KOPT-K1 (cell line): ENCODE measurements at regions not wholly inside any gene's neighbourhood (a gene's known extent, or its start where the extent isn't known, plus 50 kb on each side); places are given as distances from the start of the nearest gene placed in this dataset.

Source experiments
- H3K27ac ChIP-seq: fragments of 200-600 bp; sonication (generic); 2 replicates; pipeline ENCODE4 v1.5.1; 2016; ENCODE audit warnings: antibody characterized with exemption, mild to moderate bottlenecking, low read depth, low read length; ENCODE audit not compliant: poor library complexity, severe bottlenecking
- H3K36me3 ChIP-seq: fragments of 200-600 bp; sonication (generic); 2 replicates; pipeline ENCODE4 v1.5.1; 2017; ENCODE audit warnings: antibody characterized with exemption, mild to moderate bottlenecking, low read length, moderate library complexity; ENCODE audit not compliant: insufficient read depth
- H3K9me3 ChIP-seq: fragments of 200-600 bp; sonication (generic); 2 replicates; pipeline ENCODE4 v1.5.1; 2017; ENCODE audit warnings: antibody characterized with exemption, low read length, mild to moderate bottlenecking; ENCODE audit not compliant: insufficient read depth, poor library complexity, severe bottlenecking

DNA sequence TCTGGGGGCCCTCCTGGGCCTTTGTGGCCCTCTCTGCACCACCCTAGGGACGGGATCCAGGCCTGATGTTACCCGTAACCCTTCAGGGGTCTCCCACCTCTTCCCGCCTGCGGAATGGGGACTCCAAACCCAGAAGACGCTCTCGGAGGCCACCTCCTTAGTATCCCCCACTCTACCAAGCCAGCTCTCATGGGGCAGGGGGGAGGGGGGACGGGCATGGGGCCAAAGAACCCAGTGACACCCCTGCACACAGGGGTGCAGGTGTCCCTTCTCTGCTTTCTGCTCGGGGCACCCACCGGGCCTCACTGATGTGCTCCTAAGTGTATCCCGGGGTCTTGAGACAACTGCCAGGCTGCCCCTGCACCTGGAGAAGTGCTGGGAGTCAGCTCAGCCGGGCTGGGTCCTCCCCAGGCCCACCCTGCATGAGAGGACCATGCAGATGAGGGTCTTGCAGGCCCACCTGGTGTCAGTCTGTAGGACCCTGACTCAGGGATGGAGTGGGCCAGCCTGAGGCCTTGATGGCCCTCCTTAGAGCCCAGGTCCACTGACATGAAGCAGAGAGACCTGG, 176.9 kb downstream of the IGLL1 start:
- Histone ChIP-seq H3K36me3 (no peaks in the 10 kb centered on the region), H3K9me3 (no peaks in the 10 kb centered on the region), H3K27ac (peak overlapping the region; percentile 38)

DNA sequence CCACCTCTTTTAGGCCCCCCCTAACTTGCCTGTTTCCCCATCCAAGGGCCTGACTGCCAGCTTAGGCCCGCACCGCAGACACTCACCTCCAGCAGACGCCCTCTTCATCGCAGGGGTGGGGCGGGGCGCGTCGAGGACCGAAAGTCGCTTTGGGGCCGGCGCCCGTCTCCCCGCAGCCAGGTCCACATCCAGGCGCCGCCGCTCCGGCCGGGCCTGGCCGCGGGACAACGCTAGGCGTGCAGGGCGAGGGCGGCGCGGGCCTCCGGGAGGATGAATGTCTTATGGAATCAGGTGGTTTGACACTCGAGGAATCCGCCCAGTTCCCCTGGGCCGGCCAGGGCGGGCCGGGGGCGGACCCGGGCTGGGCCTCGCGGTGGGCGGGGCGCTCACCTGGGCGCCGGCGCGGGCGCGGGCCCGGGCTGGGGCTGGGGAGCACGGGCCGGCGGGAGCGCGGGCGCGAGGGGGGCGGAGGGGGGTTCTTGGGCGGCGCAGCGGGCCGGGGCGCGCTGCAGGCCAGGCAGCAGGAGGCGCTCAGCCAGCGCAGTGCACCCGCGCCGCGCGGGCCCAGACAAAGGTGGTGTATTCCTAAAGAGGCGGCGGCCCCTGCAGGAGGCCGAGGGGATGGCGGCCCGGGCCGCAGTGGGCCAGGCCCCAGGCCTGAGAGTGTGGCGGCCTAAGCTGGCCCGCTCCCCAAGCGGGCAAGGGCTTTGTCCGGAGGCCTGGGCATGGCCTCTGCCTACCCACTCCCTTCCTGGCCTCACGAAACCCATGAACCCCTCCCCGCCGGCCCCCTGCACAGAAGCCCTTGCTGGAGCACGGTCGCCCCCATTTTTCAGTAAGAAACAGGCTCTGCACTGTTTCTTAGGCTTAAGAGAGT, 177.6 kb downstream of the IGLL1 start:
- no peaks in the 10 kb centered on the region for H3K9me3 ChIP-seq
- H3K27ac ChIP-seq: peak overlapping the region; percentile 38
- H3K36me3 ChIP-seq: no peaks in the 10 kb centered on the region

DNA sequence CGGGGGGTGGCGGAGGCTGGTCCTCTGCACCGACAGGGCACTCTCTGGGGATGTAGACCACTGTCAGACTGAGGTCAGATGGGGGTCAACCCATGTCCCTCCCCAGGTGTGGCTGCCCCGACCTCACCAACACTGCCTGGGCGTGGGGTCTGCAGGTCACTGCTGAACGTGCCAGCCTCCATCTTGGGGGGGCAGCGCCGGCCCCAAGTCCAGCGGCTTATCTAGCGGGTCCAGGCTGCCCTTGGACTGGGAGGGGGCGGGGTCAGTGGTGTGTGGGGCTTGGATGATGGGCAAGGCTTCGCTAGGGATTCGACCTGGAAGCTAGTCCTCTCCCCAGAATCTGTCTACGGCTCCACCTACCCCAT, 178.2 kb downstream of the IGLL1 start:
- H3K36me3 ChIP-seq: no peaks in the 10 kb centered on the region
- H3K9me3 ChIP-seq: no peaks in the 10 kb centered on the region
- H3K27ac ChIP-seq: no peak overlapping the region

DNA sequence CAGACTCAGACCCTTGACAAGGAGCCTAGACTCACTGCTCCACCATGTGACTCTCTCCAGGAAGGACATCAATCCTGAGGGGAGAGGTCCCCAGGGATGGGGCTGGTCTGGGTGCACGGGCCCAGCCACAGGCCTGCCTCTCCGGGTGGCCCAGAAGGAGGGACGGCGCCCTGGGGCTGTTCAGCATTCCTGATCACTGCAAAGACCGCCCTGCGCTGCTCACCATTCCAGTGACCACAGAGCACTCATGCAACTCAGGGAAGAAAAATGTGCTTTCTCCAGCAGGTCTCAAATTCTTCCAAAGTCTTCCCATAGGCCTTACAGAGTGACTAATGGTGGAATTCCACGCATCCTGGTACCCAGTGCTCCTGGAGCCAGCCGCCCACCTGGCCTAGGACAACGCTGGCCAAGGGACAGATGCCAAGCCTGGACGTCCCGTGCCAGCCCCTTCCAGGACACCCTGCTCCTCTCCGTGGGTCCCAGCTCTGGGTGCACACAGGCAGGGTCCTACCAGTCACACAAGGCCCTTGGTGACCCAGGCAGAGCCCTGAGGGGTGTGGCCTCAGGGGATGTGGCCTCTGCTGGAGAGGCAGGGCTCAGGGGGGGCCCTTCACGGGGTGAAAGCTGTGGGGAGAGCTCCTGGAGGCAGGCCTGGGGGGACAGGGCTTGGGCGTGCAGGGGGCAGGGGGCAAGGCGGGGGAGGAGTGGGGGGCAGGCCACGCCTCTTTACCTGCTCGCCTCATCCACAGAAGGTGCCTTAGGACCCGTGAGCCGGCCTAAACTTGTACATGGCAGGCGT, 178.8 kb downstream of the IGLL1 start:
- no peak overlapping the region for H3K27ac ChIP-seq
- no peaks in the 10 kb centered on the region for H3K36me3 ChIP-seq
- H3K9me3 ChIP-seq: no peaks in the 10 kb centered on the region

DNA sequence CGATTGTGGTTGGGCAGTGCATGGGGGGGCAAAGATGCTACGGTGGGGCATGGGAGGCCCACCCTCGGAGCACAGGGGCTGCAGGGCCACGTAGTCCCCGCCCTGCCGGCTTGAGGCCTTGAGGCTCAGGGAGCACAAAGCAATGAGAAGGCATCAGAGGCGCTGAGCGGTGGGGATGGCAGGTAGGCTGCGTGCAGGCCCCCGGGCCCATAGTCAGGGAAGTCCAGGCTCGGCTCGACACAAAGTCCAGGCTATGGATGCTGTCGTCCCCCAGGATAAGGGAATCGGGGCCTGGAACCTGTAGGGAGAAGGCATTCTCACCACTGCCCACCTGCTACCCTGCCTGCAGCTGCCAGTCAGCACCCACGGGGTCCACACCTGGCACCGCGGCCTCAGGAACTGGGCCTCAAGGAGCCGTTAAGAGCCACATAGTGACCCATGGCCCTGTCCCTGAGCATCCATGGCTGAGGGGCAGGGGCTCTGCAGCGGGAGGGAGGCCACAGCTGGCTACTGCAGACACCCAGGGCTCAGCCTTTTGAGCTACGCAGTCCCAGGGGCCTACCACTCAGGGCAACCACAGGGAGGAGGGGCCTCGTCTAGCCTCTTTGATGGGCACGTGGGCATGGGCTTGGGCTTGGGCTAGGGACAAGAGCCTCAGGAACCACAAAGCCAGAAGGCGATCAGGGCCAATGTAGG, 179.7 kb downstream of the IGLL1 start:
- Histone ChIP-seq H3K27ac (no peak overlapping the region), H3K9me3 (no peaks in the 10 kb centered on the region), H3K36me3 (no peaks in the 10 kb centered on the region)

DNA sequence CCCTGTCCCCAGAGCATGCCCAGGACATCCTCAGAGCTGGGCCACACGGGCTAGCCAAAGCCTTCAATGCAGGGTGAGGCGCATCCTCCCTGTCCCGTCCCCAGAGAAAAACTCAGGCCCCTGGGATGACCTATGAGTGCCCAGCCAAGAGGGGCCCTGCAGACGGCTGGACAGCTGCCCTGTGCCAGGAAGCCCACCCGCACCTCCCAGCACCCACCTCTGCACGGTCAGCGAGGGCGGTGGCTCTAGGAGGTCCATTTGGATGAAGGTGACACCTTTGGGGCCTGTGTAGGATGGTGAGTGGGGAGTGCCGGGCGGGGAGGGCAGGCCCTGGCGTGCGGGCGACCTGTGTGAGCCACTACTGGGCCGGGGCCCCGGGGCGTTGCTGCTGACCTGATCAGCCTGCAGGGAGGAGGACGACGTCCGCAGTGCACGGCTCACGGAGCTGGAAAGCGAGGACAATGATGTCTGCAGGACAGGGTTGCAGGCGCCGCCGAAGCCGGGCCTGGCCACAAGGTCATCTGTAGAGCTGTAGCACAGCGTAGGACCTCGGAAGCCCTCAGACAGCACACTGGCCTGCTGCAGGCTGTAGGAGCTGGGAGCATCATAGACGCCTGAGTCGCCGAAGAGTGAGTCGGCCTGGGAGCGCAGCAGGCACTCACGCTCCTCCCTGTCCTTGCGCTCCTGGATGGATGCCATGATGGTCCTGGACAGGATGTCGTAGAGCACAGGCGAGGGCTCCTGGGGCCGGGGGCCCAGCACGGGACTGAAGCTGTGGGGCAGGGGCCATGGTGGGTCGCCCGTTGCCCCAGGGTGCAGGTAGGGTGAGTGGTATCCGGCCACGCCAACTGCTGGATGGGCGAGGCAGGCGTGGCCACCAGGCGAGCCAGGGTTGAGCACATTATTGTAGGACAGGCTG, 180.5 kb downstream of the IGLL1 start:
- no peaks in the 10 kb centered on the region for H3K9me3 ChIP-seq
- H3K27ac ChIP-seq: no peak overlapping the region
- H3K36me3 ChIP-seq: no peaks in the 10 kb centered on the region

DNA sequence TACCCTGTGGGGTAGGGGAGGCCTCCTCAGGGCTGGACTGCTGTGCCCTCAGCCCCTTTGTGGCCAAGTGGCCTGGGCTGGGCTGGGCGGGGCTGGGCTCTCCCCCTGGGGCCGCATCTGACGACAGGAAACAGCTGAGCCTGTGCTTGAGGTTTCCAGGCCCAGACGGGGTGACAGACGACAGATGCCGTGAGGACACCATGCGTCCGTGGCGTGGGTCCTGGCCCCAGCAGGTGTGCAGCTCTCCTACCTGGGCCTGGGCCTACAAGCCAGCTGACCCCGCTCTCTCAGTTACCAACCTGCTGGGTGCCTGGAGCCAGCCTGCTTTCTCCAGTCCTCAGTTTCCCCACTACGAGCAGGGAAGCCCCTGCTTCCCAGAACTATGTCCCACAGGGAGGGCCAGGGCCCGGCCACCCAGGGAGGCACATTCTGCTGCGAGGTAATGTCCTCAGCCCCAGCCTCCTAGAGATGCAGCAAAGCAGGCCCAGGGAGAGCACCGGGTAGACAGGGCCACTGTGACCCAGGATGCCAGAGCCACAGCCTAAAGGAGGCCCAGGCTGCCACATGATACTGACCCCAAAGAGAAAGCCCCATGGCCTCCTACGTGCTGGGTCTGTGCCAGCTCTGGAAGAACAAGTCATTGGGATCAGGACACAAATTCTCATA, 181.3 kb downstream of the IGLL1 start:
- Histone ChIP-seq H3K9me3 (no peaks in the 10 kb centered on the region), H3K27ac (no peak overlapping the region), H3K36me3 (no peaks in the 10 kb centered on the region)

DNA sequence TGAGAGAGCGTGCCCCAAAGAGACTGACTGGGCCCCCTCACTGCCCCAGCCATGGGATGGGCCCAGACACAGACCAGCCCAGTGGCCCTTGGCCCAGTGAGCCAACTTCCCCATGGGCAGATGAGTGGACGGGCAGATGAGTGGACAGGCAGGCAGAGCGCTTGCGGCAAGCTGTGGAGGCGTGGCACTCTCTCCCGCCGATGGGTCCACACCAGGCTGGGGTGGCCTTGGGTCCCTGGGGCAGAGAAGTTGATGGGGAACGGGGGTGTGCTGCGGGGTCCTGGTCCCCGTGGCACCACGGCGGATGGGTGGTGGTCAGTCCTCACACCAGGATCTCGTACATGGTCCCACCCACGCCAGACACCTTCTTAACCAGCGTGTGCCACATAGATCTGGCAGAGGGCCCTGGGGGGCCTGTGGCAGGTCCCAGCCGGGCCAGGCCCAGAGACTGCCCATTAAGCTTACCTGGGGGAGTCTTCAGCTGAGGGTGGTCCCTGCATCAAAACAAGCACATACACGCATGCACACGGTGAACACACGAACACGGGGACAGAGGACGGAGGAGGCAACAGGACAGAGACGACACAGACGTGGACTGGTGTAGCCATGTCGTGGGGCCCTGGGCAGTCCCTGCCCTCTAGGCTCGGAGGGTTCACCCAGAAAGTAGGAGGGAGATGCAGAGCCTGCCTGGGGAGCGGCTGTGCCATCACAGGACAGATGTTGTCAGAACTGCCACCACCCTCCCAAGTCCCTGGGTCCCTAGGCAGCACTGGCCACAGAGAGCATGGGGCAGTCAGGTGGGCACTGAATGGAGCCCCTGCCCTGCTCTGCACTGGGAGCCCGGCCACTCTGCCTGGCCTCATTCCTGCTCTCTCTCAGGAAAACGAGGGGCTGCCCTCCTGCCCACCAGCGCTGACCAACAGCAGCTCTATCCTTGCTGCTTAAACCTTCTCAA, 182.2 kb downstream of the IGLL1 start:
- Histone ChIP-seq H3K9me3 (no peaks in the 10 kb centered on the region), H3K27ac (no peak overlapping the region), H3K36me3 (no peaks in the 10 kb centered on the region)

DNA sequence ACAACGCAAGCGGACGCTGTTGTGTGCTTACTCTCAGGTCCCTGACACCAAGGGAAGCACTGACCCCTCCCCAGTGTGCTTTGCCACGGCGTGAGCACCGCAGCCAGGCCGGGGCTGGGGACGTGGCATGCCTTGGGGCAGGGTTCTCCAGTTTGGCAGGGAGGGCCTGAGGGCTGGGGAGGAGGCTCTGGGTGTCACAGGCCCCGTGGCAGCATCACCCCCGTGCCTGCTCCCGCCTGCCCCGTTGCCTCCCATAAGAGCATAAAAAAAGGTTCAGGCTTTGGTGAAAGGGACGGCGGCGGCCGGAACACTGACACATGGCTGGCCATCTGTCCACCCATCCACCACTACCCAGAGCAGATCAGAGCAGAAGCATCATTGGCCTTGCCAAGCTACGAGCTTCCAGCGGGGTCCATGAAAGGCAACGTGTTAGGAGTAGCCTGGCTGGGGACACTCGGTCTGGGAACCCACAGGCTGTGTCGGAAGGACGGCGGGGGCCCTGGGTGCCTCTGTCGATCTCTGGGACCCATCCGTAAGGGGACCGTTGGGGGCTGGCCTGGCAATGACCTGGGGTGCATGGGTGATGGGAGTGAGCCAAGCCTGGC, 183.0 kb downstream of the IGLL1 start:
- no peak overlapping the region for H3K27ac ChIP-seq
- no peaks in the 10 kb centered on the region for H3K9me3 ChIP-seq
- no peaks in the 10 kb centered on the region for H3K36me3 ChIP-seq

DNA sequence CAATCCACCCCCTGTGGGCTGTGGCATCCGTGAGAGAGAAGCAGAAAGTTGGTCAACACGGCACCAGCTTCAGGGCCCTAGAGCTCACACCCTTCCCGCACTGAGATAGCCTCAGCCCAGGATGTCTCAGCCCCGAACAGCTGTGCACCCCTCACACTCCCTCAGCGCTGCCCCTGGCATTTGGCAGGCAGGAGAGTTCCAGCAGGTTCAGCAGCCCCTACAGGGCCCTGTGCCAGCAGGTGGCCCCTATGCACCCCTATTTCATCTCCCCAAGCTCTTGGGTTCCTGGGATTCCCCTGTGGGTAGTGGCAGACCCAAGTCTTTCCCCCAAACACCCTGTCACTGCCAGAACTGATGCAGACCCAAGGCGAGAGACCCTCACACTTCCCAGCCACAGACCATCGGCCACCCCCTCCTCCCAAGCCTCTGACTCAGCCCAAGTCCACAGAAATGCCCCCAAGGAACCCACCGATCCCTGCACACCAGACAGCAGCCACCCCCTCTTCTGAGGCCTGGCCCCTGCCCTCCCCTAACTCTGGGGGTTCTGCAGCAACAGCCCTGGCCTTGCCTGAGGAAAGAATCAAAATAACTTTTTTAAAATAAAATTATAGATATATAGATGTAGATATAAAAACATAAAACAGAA, 183.6 kb downstream of the IGLL1 start:
- no peaks in the 10 kb centered on the region for H3K9me3 ChIP-seq

DNA sequence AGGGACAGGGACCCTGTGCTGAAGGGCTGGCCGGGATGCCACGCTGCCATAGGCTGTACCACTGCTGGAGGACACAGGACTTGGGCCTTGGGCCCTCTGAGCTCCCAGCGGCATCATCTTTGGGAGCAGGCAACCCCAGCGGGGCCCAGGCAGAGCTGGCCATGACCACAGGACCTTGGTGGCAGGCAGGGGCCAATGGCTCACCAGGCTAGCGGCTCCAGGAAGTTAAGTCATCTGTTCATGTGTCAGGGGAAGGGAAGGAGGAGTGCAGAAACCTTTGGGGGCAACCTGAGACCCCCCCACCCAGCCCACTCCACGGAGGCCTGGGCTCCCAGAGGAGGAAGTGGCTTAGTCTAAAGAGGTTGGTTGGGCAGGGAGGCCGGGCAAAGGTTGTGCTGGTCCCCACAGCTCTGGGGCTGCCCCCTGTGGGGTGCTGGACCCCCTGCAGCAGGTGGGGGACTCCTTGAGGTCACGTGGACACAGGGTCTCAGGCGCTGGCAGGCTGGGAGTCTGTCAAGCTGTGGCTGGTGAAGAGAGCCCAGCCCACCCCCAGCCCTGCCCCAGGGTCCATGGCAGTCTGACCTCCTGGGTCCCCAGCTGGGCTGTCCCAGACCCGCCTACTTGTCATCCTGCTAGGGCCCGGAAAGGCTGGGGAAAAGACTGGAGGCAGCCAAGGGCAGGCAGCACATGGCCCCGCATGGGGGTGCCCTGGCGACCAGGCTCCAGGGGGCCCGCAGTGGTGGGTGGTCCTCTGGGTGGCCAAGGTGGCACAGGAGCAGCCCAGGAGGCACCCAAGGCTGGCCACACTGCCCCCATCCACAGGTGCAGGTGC, 184.3 kb downstream of the IGLL1 start:
- no peaks in the 10 kb centered on the region for H3K36me3 ChIP-seq
- no peaks in the 10 kb centered on the region for H3K9me3 ChIP-seq
- H3K27ac ChIP-seq: peak overlapping the region; percentile 5

More for the DNA sequence above, 183.6 kb downstream of the IGLL1 start:
- H3K27ac ChIP-seq: peak overlapping the region; percentile 5
- H3K36me3 ChIP-seq: no peaks in the 10 kb centered on the region
